Cardiac fibroblast (primary cell): ENCODE measurements at regions not wholly inside any gene's neighbourhood (a gene's known extent, or its start where the extent isn't known, plus 50 kb on each side); places are given as distances from the start of the nearest gene placed in this dataset.

Source experiments
- DNase-seq, 2 donors: peaks; one replicate each; pipeline versions ENCODE4 v3.0.0 to v3.0.0-alpha.2; 2010; ENCODE audit warnings: low read depth in 2 of 2
- H3K4me3 ChIP-seq, 2 donors: replicated peaks in 1 of 2; 1 replicate in 1 of 2; 2 replicates in 1 of 2; pipeline ENCODE4 v1.5.1; 2011; ENCODE audit warnings: low read depth in 2 of 2, low read length in 2 of 2, mild to moderate bottlenecking in 2 of 2, moderate library complexity in 1 of 2
- CTCF ChIP-seq: IDR thresholded peaks from one replicate; pipeline ENCODE4 v1.5.1; 2011; ENCODE audit warnings: low read depth, mild to moderate bottlenecking, low read length, inconsistent platforms

GRCh38 chr4:175281894-175282293, 363.7 kb downstream of the ADAM29 start:
- H3K4me3 ChIP-seq = no peak overlapping the region
- no peak for DNase-seq
- no peak for TF ChIP-seq CTCF

- DNase-seq = no peak
- no peak for TF ChIP-seq CTCF
These were observed 364.2 kb downstream of the ADAM29 start for GRCh38 chr4:175282407-175282806.

GRCh38 chr4:175290401-175290800, 372.2 kb downstream of the ADAM29 start:
- TF ChIP-seq CTCF = no peak
- H3K4me3 ChIP-seq = no peak overlapping the region
- DNase-seq = peak in 1 of 2 donors; percentile 83

More at GRCh38 chr4:175282407-175282806, 364.2 kb downstream of the ADAM29 start:
- no peak overlapping the region for H3K4me3 ChIP-seq

- H3K4me3 ChIP-seq = no peak overlapping the region
- no peak for TF ChIP-seq CTCF
- peak in 1 of 2 donors; percentile 67 for DNase-seq
These were observed 379.9 kb downstream of the ADAM29 start for GRCh38 chr4:175297965-175298565.

GRCh38 chr4:175306436-175306835, 388.3 kb downstream of the ADAM29 start:
- no peak for DNase-seq
- no peak overlapping the region for H3K4me3 ChIP-seq
- TF ChIP-seq CTCF = no peak

- no peak for TF ChIP-seq CTCF
- H3K4me3 ChIP-seq = no peak overlapping the region
- DNase-seq = no peak
These were observed 389.2 kb downstream of the ADAM29 start for GRCh38 chr4:175307326-175307725.

- peak in 1 of 2 donors; percentile 71 for DNase-seq
- no peak for TF ChIP-seq CTCF
- no peak overlapping the region for H3K4me3 ChIP-seq
These were observed 390.1 kb downstream of the ADAM29 start for GRCh38 chr4:175308236-175308635.
